H1 (cell line): ENCODE measurements at regions not wholly inside any gene's neighbourhood (a gene's known extent, or its start where the extent isn't known, plus 50 kb on each side); places are given as distances from the start of the nearest gene placed in this dataset.

Experiments used
- CTCF ChIA-PET: fragments of 300-600 bp; sonication (Branson Sonifier 250); formaldehyde crosslinking; loops from one replicate; lab custom pipeline; 2021; ENCODE audit not compliant: partially characterized antibody; lab: Charles Lee
- POLR2A ChIA-PET: fragments of 300-600 bp; sonication (Branson Sonifier 250); formaldehyde crosslinking; loops from one replicate; lab custom pipeline; 2021; ENCODE audit warnings: inconsistent platforms; ENCODE audit not compliant: partially characterized antibody; lab: Charles Lee
- DNase-seq, 2 experiments: peaks; one replicate each; pipeline versions ENCODE4 v3.0.0 to v3.0.0-alpha.2; 2010 to 2022; ENCODE audit warnings: low spot score in 2 of 2, low read depth in 1 of 2, mixed read lengths in 1 of 2
- FAIRE-seq: peaks from 2 replicates; lab custom pipeline; 2011; peaks lifted over from hg19 to GRCh38; lab: Jason Lieb, UNC
- H2AFZ ChIP-seq: 2 replicates; pipeline ENCODE4 v1.8.1; 2012; ENCODE audit warnings: low read length, inconsistent platforms
- H2AK5ac ChIP-seq: 2 replicates; pipeline ENCODE4 v1.6.1; 2013; ENCODE audit warnings: low read depth, low read length
- H2BK120ac ChIP-seq: replicated peaks from 2 replicates; pipeline ENCODE3; 2013; ENCODE audit warnings: low read depth, low read length, inconsistent platforms
- H2BK12ac ChIP-seq: 2 replicates; pipeline ENCODE4 v1.6.1; 2013; ENCODE audit warnings: low read depth, low read length
- H2BK15ac ChIP-seq: 2 replicates; pipeline ENCODE4 v1.6.1; 2013; ENCODE audit warnings: low read length
- H2BK20ac ChIP-seq: 2 replicates; pipeline ENCODE4 v1.6.1; 2013; ENCODE audit warnings: low read length
- H2BK5ac ChIP-seq: 2 replicates; pipeline ENCODE4 v1.6.1; 2013; ENCODE audit warnings: low read depth, low read length
- H3K14ac ChIP-seq: 2 replicates; pipeline ENCODE4 v1.6.1; 2013; ENCODE audit warnings: inconsistent platforms; ENCODE audit not compliant: insufficient read length
- H3K18ac ChIP-seq: 2 replicates; pipeline ENCODE4 v1.6.1; 2013; ENCODE audit warnings: low read length; ENCODE audit errors: extremely low read depth
- H3K23ac ChIP-seq: 2 replicates; pipeline ENCODE4 v1.6.1; 2013; ENCODE audit warnings: inconsistent platforms; ENCODE audit not compliant: insufficient read length
- H3K23me2 ChIP-seq: 2 replicates; pipeline ENCODE4 v1.6.1; 2013; ENCODE audit warnings: low read depth, low read length
- H3K27ac ChIP-seq: 2 replicates; pipeline ENCODE4 v1.6.1; 2011; ENCODE audit warnings: low read depth, low read length, inconsistent platforms
- H3K27me3 ChIP-seq, 4 experiments: replicated peaks in 1 of 4; 1 replicate in 1 of 4; 2 replicates in 3 of 4; pipeline versions ENCODE4 v1.6.1 to v1.8.1; 2011 to 2013; ENCODE audit warnings: low read length in 3 of 4, mild to moderate bottlenecking in 3 of 4, inconsistent platforms in 2 of 4, mixed read lengths in 2 of 4, moderate library complexity in 1 of 4; ENCODE audit not compliant: control insufficient read depth in 3 of 4, insufficient read depth in 3 of 4; ENCODE audit errors: extremely low read depth in 1 of 4
- H3K36me3 ChIP-seq, 4 experiments: 2 replicates each; pipeline versions ENCODE4 v1.6.1 to v1.8.1; 2011 to 2013; ENCODE audit warnings: mild to moderate bottlenecking in 4 of 4, low read length in 3 of 4, moderate library complexity in 2 of 4, control low read depth in 1 of 4, inconsistent platforms in 1 of 4; ENCODE audit not compliant: insufficient read depth in 4 of 4, control insufficient read depth in 2 of 4
- H3K4ac ChIP-seq: replicated peaks from 2 replicates; pipeline ENCODE3; 2013; ENCODE audit warnings: low read length, low read depth, mixed read lengths, inconsistent platforms; ENCODE audit not compliant: insufficient read length
- H3K4me1 ChIP-seq, 4 experiments: replicated peaks in 1 of 4; 1 replicate in 1 of 4; 2 replicates in 3 of 4; pipeline versions ENCODE4 v1.6.1 to v1.8.1; 2011 to 2013; ENCODE audit warnings: low read length in 3 of 4, inconsistent platforms in 2 of 4, mixed read lengths in 1 of 4; ENCODE audit not compliant: insufficient read depth in 4 of 4, control insufficient read depth in 3 of 4
- H3K4me2 ChIP-seq, 2 experiments: 2 replicates each; pipeline versions ENCODE4 v1.6.1 to v1.8.1; 2011 to 2013; ENCODE audit warnings: low read depth in 2 of 2, low read length in 2 of 2, control low read depth in 1 of 2, inconsistent platforms in 1 of 2, mild to moderate bottlenecking in 1 of 2; ENCODE audit not compliant: insufficient read depth in 1 of 2
- H3K4me3 ChIP-seq, 4 experiments: fragments of 200-600, 300-600 bp in 1 of 4; sonication (generic), shearing (Covaris generic), sonication (Bioruptor Twin) in 1 of 4; 2 replicates each; pipeline versions ENCODE4 v1.5.1 to v1.8.1; 2011 to 2016; ENCODE audit warnings: low read length in 4 of 4, low read depth in 3 of 4, control low read depth in 2 of 4, inconsistent platforms in 2 of 4, mild to moderate bottlenecking in 2 of 4, mixed read lengths in 1 of 4, moderate library complexity in 1 of 4; ENCODE audit not compliant: insufficient read depth in 2 of 4; ENCODE audit errors: extremely low read depth in 1 of 4
- H3K56ac ChIP-seq: replicated peaks from 2 replicates; pipeline ENCODE3; 2013; ENCODE audit warnings: low read depth, mild to moderate bottlenecking, mixed read lengths, low read length, inconsistent platforms; ENCODE audit not compliant: insufficient read length
- H3K79me1 ChIP-seq: 2 replicates; pipeline ENCODE4 v1.6.1; 2013; ENCODE audit warnings: low read depth, low read length, control low read depth
- H3K79me2 ChIP-seq, 2 experiments: 2 replicates each; pipeline versions ENCODE4 v1.6.1 to v1.8.1; 2012 to 2013; ENCODE audit warnings: low read length in 2 of 2, mild to moderate bottlenecking in 2 of 2, inconsistent platforms in 1 of 2; ENCODE audit not compliant: insufficient read depth in 2 of 2, control insufficient read depth in 1 of 2
- H3K9ac ChIP-seq, 4 experiments: replicated peaks in 1 of 4; 1 replicate in 1 of 4; 2 replicates in 3 of 4; pipeline versions ENCODE4 v1.6.1 to v1.8.1; 2011 to 2013; ENCODE audit warnings: low read depth in 3 of 4, low read length in 3 of 4, control low read depth in 2 of 4, mild to moderate bottlenecking in 2 of 4, moderate library complexity in 2 of 4, inconsistent platforms in 1 of 4; ENCODE audit errors: extremely low read depth in 1 of 4
- H3K9me3 ChIP-seq, 2 experiments: 2 replicates each; pipeline versions ENCODE4 v1.6.1 to v1.8.1; 2012 to 2013; ENCODE audit warnings: mild to moderate bottlenecking in 2 of 2, moderate library complexity in 2 of 2, control low read depth in 1 of 2, inconsistent platforms in 1 of 2, low read depth in 1 of 2, low read length in 1 of 2, mixed read lengths in 1 of 2; ENCODE audit not compliant: insufficient read depth in 2 of 2
- H4K20me1 ChIP-seq, 2 experiments: replicated peaks in 1 of 2; 2 replicates each; pipeline versions ENCODE3 to v1.8.1; 2011 to 2013; ENCODE audit warnings: inconsistent platforms in 2 of 2, low read length in 2 of 2, mild to moderate bottlenecking in 1 of 2; ENCODE audit not compliant: insufficient read depth in 2 of 2, control insufficient read depth in 1 of 2
- H4K5ac ChIP-seq: 2 replicates; pipeline ENCODE4 v1.6.1; 2013; ENCODE audit warnings: low read length, low read depth, mixed read lengths, inconsistent platforms; ENCODE audit not compliant: insufficient read length
- H4K8ac ChIP-seq: 2 replicates; pipeline ENCODE4 v1.8.0; 2013; ENCODE audit warnings: mild to moderate bottlenecking, moderate library complexity, low read length, inconsistent platforms; ENCODE audit not compliant: insufficient read depth; ENCODE audit errors: extremely low read depth
- H4K91ac ChIP-seq: replicated peaks from 2 replicates; pipeline ENCODE3; 2013; ENCODE audit warnings: low read length, mixed read lengths, inconsistent platforms; ENCODE audit not compliant: insufficient read length
- BRCA1 ChIP-seq: IDR thresholded peaks from 2 replicates; pipeline ENCODE4 v1.6.1; 2012; ENCODE audit warnings: low read depth, low read length, improper control_type of control experiment
- CEBPB ChIP-seq: IDR thresholded peaks from 2 replicates; pipeline ENCODE4 v1.6.1; 2012; ENCODE audit warnings: low read depth, low read length
- CREB1 ChIP-seq: IDR thresholded peaks from 2 replicates; pipeline ENCODE4 v1.6.1; 2012; ENCODE audit warnings: inconsistent platforms
- EZH2 ChIP-seq: fragments of 200-600 bp; sonication (generic); IDR thresholded peaks from 2 replicates; pipeline ENCODE4 v1.7.1; 2012; ENCODE audit warnings: low read depth, mild to moderate bottlenecking, moderate library complexity, low read length, inconsistent platforms; ENCODE audit not compliant: severe bottlenecking
- FOSL1 ChIP-seq: IDR thresholded peaks from 2 replicates; pipeline ENCODE4 v1.6.1; 2011; ENCODE audit warnings: mild to moderate bottlenecking, low read depth, low read length, moderate library complexity; ENCODE audit not compliant: insufficient read depth
- HDAC2 ChIP-seq, 2 experiments: fragments of 300-600 bp in 1 of 2; sonication (generic) in 1 of 2; IDR thresholded peaks; 2 replicates each; pipeline ENCODE4 v1.6.1; 2011 to 2012; ENCODE audit warnings: low read depth in 2 of 2, low read length in 2 of 2, mild to moderate bottlenecking in 2 of 2, moderate library complexity in 2 of 2, borderline replicate concordance in 1 of 2, inconsistent platforms in 1 of 2
- HDAC6 ChIP-seq: IDR thresholded peaks from one replicate; pipeline ENCODE4 v1.7.1; 2012; ENCODE audit warnings: low read depth, mild to moderate bottlenecking, inconsistent platforms, low read length, moderate library complexity
- KDM5A ChIP-seq: fragments of 200-600 bp; IDR thresholded peaks from 2 replicates; pipeline ENCODE4 v1.7.1; 2012; ENCODE audit warnings: mild to moderate bottlenecking, low read length, inconsistent platforms, mixed read lengths
- MAFK ChIP-seq: IDR thresholded peaks from 2 replicates; pipeline ENCODE4 v1.6.1; 2012; ENCODE audit warnings: low read depth, mild to moderate bottlenecking, improper control_type of control experiment, low read length
- NANOG ChIP-seq: IDR thresholded peaks from 2 replicates; pipeline ENCODE4 v1.6.1; 2011; ENCODE audit warnings: low read length, low read depth, mild to moderate bottlenecking, inconsistent platforms; ENCODE audit not compliant: insufficient read depth, poor library complexity, severe bottlenecking
- POLR2AphosphoS5 ChIP-seq: IDR thresholded peaks from 2 replicates; pipeline ENCODE4 v1.6.1; 2011; ENCODE audit warnings: low read depth, low read length
- RBBP5 ChIP-seq: IDR thresholded peaks from 2 replicates; pipeline ENCODE4 v1.7.1; 2012; ENCODE audit warnings: low read depth, mild to moderate bottlenecking, inconsistent platforms, low read length, moderate library complexity, borderline replicate concordance
- SIN3A ChIP-seq, 2 experiments: IDR thresholded peaks in 1 of 2; conservative IDR thresholded peaks in 1 of 2; 2 replicates each; pipeline ENCODE4 v1.6.1; 2011 to 2012; ENCODE audit warnings: low read length in 2 of 2, improper control_type of control experiment in 1 of 2, low read depth in 1 of 2, mild to moderate bottlenecking in 1 of 2
- TAF7 ChIP-seq: optimal IDR thresholded peaks from 2 replicates; pipeline ENCODE3; 2011; ENCODE audit warnings: low read depth, mild to moderate bottlenecking, inconsistent platforms, low read length, moderate library complexity, borderline replicate concordance
- TCF12 ChIP-seq: IDR thresholded peaks from 2 replicates; pipeline ENCODE4 v1.6.1; 2011; ENCODE audit warnings: low read depth, mild to moderate bottlenecking, low read length
- WGBS, 2 experiments: shearing (Covaris generic) in 1 of 2; methylation state at CpG; one replicate each; pipeline versions ENCODE4 v1.1.6 to v1.1.7; 2013 to 2015; ENCODE audit warnings: low lambda C conversion rate in 2 of 2, mixed read lengths in 2 of 2, inconsistent platforms in 1 of 2, low coverage in 1 of 2, missing lambda C conversion rate in 1 of 2; ENCODE audit not compliant: insufficient replicate concordance in 2 of 2, insufficient coverage in 1 of 2, insufficient read length in 1 of 2; ENCODE audit errors: extremely low coverage in 1 of 2, missing lambda C conversion rate in 1 of 2; 5-methylcytosine and 5-hydroxymethylcytosine counted together

GRCh38 chr17:52546990-52547389 is 388.5 kb upstream of the CA10 start:
- POLR2A ChIA-PET, result interaction anchor here (0.5 kb wide), 1 partner anchor 9 kb away, joined by 3 read pairs; no protein-coding TSS in a partner anchor
- no peak overlapping the region for H3K14ac ChIP-seq
- FAIRE-seq, result no peak
- TF ChIP-seq TCF12, result no peak
- TF ChIP-seq NANOG, result no peak
- no peak for TF ChIP-seq MAFK
- no peak for TF ChIP-seq HDAC6
- no peak for TF ChIP-seq CREB1
- no peak for TF ChIP-seq BRCA1
- no peak for TF ChIP-seq TAF7
- no peak for TF ChIP-seq HDAC2 (IDR thresholded peaks at IDR 0.05; ENCODE audit: borderline replicate concordance in 1 of 2, low read depth in 2 of 2, low read length in 2 of 2)
- TF ChIP-seq EZH2, result no peak
- TF ChIP-seq RBBP5, result no peak
- no peak for TF ChIP-seq POLR2AphosphoS5
- TF ChIP-seq FOSL1, result no peak
- TF ChIP-seq SIN3A (conservative IDR thresholded peaks at IDR 0.05 in 1 of 2, IDR thresholded peaks at IDR 0.05 in 1 of 2; ENCODE audit: low read depth in 1 of 2, low read length in 2 of 2), result no peak
- TF ChIP-seq CEBPB, result no peak
- TF ChIP-seq KDM5A, result no peak

More at GRCh38 chr17:52546990-52547389, 388.5 kb upstream of the CA10 start:
- Histone ChIP-seq H4K91ac (no peak overlapping the region), H2AK5ac (no peak overlapping the region), H2BK20ac (no peak overlapping the region), H4K8ac (no peak overlapping the region), H2AFZ (no peak overlapping the region), H3K27me3 (no peaks in the 10 kb centered on the region), H4K5ac (no peak overlapping the region), H2BK15ac (no peak overlapping the region), H3K4ac (no peak overlapping the region), H3K79me1 (no peaks in the 10 kb centered on the region), H3K27ac (no peak overlapping the region), H3K4me2 (no peak overlapping the region), H3K79me2 (no peaks in the 10 kb centered on the region), H3K9ac (no peak overlapping the region), H3K36me3 (no peaks in the 10 kb centered on the region), H3K23ac (no peak overlapping the region), H2BK120ac (no peak overlapping the region), H4K20me1 (no peaks in the 10 kb centered on the region), H3K18ac (no peak overlapping the region), H2BK5ac (no peak overlapping the region), H2BK12ac (no peak overlapping the region), H3K23me2 (no peaks in the 10 kb centered on the region), H3K4me1 (no peaks in the 10 kb centered on the region), H3K4me3 (no peak overlapping the region), H3K9me3 (no peaks in the 10 kb centered on the region; a peak in 1 of 4 replicates), H3K56ac (no peak overlapping the region)
- DNase-seq, result no peak
- CTCF ChIA-PET, result interaction anchor here (0.6 kb wide), 1 partner anchor 68 kb away, joined by 3 read pairs; no protein-coding TSS in a partner anchor
- 87% methylated on average over 1 of the region's 1 CpG; no CpG with 5 or more reads in 1 of the 2 experiments for WGBS, 2 experiments
